ENCODE measurements at regions not wholly inside any gene's neighbourhood (a gene's known extent, or its start where the extent isn't known, plus 50 kb on each side); places are given as distances from the start of the nearest gene placed in this dataset.

GRCh38 chr5:29208024-29208423, 1985.5 kb upstream of the CDH6 start:
- no peak overlapping the region for H3K23ac ChIP-seq (ENCODE audit: insufficient read length)
- H2BK20ac ChIP-seq (ENCODE audit: low read length): no peak overlapping the region
- no peaks in the 10 kb centered on the region for H3K23me2 ChIP-seq (ENCODE audit: low read depth, low read length)
- no peak overlapping the region for H3K9ac ChIP-seq (replicated peaks in 1 of 4; ENCODE audit: extremely low read depth in 1 of 4, low read depth in 3 of 4, low read length in 3 of 4)
- H4K8ac ChIP-seq (ENCODE audit: extremely low read depth, insufficient read depth, low read length): no peak overlapping the region
- H3K4me2 ChIP-seq (ENCODE audit: insufficient read depth in 1 of 2, low read depth in 2 of 2, low read length in 2 of 2): no peak overlapping the region
- no peak overlapping the region for H3K4ac ChIP-seq (replicated peaks; ENCODE audit: insufficient read length, low read depth, low read length)
- H3K36me3 ChIP-seq (ENCODE audit: control insufficient read depth in 2 of 4, insufficient read depth in 4 of 4, low read length in 3 of 4): no peaks in the 10 kb centered on the region
- FAIRE-seq (no peak), DNase-seq (ENCODE audit: low read depth in 1 of 2, low spot score in 2 of 2) (no peak)
- POLR2A ChIA-PET (ENCODE audit: partially characterized antibody): no interaction called here
- H2AFZ ChIP-seq (ENCODE audit: low read length): peak overlapping the region; percentile 98
- H2AK5ac ChIP-seq (ENCODE audit: low read depth, low read length): no peak overlapping the region
- no peak overlapping the region for H2BK12ac ChIP-seq (ENCODE audit: low read depth, low read length)
- no peak overlapping the region for H2BK15ac ChIP-seq (ENCODE audit: low read length)
- H3K18ac ChIP-seq (ENCODE audit: extremely low read depth, low read length): no peak overlapping the region
- no peak overlapping the region for H3K14ac ChIP-seq (ENCODE audit: insufficient read length)
- no peaks in the 10 kb centered on the region for H3K79me2 ChIP-seq (ENCODE audit: control insufficient read depth in 1 of 2, insufficient read depth in 2 of 2, low read length in 2 of 2)
- no peaks in the 10 kb centered on the region for H3K79me1 ChIP-seq (ENCODE audit: low read depth, low read length)
- no peaks in the 10 kb centered on the region for H4K20me1 ChIP-seq (replicated peaks in 1 of 2; ENCODE audit: control insufficient read depth in 1 of 2, insufficient read depth in 2 of 2, low read length in 2 of 2)
- CTCF ChIA-PET (ENCODE audit: partially characterized antibody): no interaction called here
- H2BK5ac ChIP-seq (ENCODE audit: low read depth, low read length): no peak overlapping the region
- no peaks in the 10 kb centered on the region for H3K4me1 ChIP-seq (replicated peaks in 1 of 4; ENCODE audit: control insufficient read depth in 3 of 4, insufficient read depth in 4 of 4, low read length in 3 of 4)
- no peaks in the 10 kb centered on the region for H3K27me3 ChIP-seq (replicated peaks in 1 of 4; ENCODE audit: control insufficient read depth in 3 of 4, extremely low read depth in 1 of 4, insufficient read depth in 3 of 4, low read length in 3 of 4)
- H3K4me3 ChIP-seq (ENCODE audit: extremely low read depth in 1 of 4, insufficient read depth in 2 of 4, low read depth in 3 of 4, low read length in 4 of 4): no peak overlapping the region
- H3K27ac ChIP-seq (ENCODE audit: low read depth, low read length): no peak overlapping the region
- no peak overlapping the region for H2BK120ac ChIP-seq (replicated peaks; ENCODE audit: low read depth, low read length)
- no peak overlapping the region for H3K56ac ChIP-seq (replicated peaks; ENCODE audit: insufficient read length, low read depth, low read length)
- no peak overlapping the region for H4K91ac ChIP-seq (replicated peaks; ENCODE audit: insufficient read length, low read length)
- no peak overlapping the region for H4K5ac ChIP-seq (ENCODE audit: insufficient read length, low read depth, low read length)
- H3K9me3 ChIP-seq (ENCODE audit: insufficient read depth in 2 of 2, low read depth in 1 of 2, low read length in 1 of 2): no peaks in the 10 kb centered on the region
- TF ChIP-seq KDM1A (IDR thresholded peaks at IDR 0.05; ENCODE audit: borderline replicate concordance, low read length) (no peak), GTF2F1 (IDR thresholded peaks at IDR 0.05; ENCODE audit: borderline replicate concordance, low read depth, low read length) (no peak), ATF2 (IDR thresholded peaks at IDR 0.05; ENCODE audit: low read length) (no peak), BACH1 (IDR thresholded peaks at IDR 0.05; ENCODE audit: low read length) (no peak), USF2 (IDR thresholded peaks at IDR 0.05; ENCODE audit: low read length) (no peak), ZNF274 (IDR thresholded peaks at IDR 0.05; ENCODE audit: borderline replicate concordance, extremely low read depth, low read length) (no peak), SP1 (IDR thresholded peaks at IDR 0.05; ENCODE audit: low read depth, low read length) (no peak), EZH2 (IDR thresholded peaks at IDR 0.05; ENCODE audit: low read depth, low read length, severe bottlenecking) (no peak), RBBP5 (IDR thresholded peaks at IDR 0.05; ENCODE audit: borderline replicate concordance, low read depth, low read length) (no peak), POU5F1 (IDR thresholded peaks at IDR 0.05; ENCODE audit: low read depth, low read length) (no peak), TBP (IDR thresholded peaks at IDR 0.05; ENCODE audit: low read depth, low read length) (no peak), SIN3A (conservative IDR thresholded peaks at IDR 0.05 in 1 of 2, IDR thresholded peaks at IDR 0.05 in 1 of 2; ENCODE audit: low read depth in 1 of 2, low read length in 2 of 2) (no peak), BRCA1 (IDR thresholded peaks at IDR 0.05; ENCODE audit: low read depth, low read length) (no peak), MAFK (IDR thresholded peaks at IDR 0.05; ENCODE audit: low read depth, low read length) (no peak)

All from H1 (cell line).